Activated B cell treated with CpG ODN at 0.5 μM for 24 hours (primary cell): ENCODE measurements at regions not wholly inside any gene's neighbourhood (a gene's known extent, or its start where the extent isn't known, plus 50 kb on each side); places are given as distances from the start of the nearest gene placed in this dataset.

Source experiments
- ATAC-seq: fragments of 200-7000 bp; cut with Tn5 transposase; one replicate; pipeline ENCODE4 v1.10.0; 2021; ENCODE audit warnings: low read depth, mild to moderate bottlenecking, moderate library complexity
- CTCF ChIA-PET: fragments of 350-600 bp; sonication (Branson Sonifier 250); formaldehyde crosslinking; loops from one replicate; lab custom pipeline; 2021; ENCODE audit warnings: antibody characterized with exemption; lab: Charles Lee
- POLR2A ChIA-PET: fragments of 350-600 bp; sonication (Branson Sonifier 250); formaldehyde crosslinking; loops from one replicate; lab custom pipeline; 2021; ENCODE audit warnings: antibody characterized with exemption; lab: Charles Lee
- DNase-seq: peaks from one replicate; pipeline ENCODE4 v3.0.0; 2022
- H3K27ac Mint-ChIP-seq: one replicate; pipeline ENCODE4 v1.8.0; 2020; ENCODE audit warnings: mixed read lengths
- H3K27me3 Mint-ChIP-seq: one replicate; pipeline ENCODE4 v1.8.0; 2021; ENCODE audit warnings: mixed read lengths
- H3K36me3 Mint-ChIP-seq: one replicate; pipeline ENCODE4 v1.8.0; 2021; ENCODE audit warnings: low read depth, mixed read lengths
- H3K4me1 Mint-ChIP-seq: one replicate; pipeline ENCODE4 v1.8.0; 2021; ENCODE audit warnings: mixed read lengths
- H3K4me3 Mint-ChIP-seq: one replicate; pipeline ENCODE4 v1.8.0; 2020; ENCODE audit warnings: mild to moderate bottlenecking, mixed read lengths
- H3K9me3 Mint-ChIP-seq: one replicate; pipeline ENCODE4 v1.8.0; 2020; ENCODE audit warnings: mixed read lengths
- CTCF ChIP-seq: fragments of 200-600 bp; IDR thresholded peaks from one replicate; pipeline ENCODE4 v1.8.0; 2022; ENCODE audit warnings: antibody characterized with exemption, mild to moderate bottlenecking
- intact Hi-C: fragments of 100-400 bp; cut with micrococcal nuclease; formaldehyde crosslinking; loops from one replicate; pipeline ENCODE4 v1.15.1; 2024

GRCh38 chr3:177569875-177570657, 372.8 kb upstream of the TBL1XR1 start:
- Mint-ChIP-seq H3K4me1 (peaks cover 17% of the 10 kb centered on the region), H3K36me3 (no peaks in the 10 kb centered on the region), H3K27me3 (no peaks in the 10 kb centered on the region), H3K9me3 (no peaks in the 10 kb centered on the region), H3K4me3 (no peak overlapping the region), H3K27ac (no peak overlapping the region)
- intact Hi-C loops = no loop called here
- POLR2A ChIA-PET = no interaction called here
- CTCF ChIA-PET = no interaction called here
- no peak for TF ChIP-seq CTCF
- DNase-seq (no peak), ATAC-seq (no peak)

DNA sequence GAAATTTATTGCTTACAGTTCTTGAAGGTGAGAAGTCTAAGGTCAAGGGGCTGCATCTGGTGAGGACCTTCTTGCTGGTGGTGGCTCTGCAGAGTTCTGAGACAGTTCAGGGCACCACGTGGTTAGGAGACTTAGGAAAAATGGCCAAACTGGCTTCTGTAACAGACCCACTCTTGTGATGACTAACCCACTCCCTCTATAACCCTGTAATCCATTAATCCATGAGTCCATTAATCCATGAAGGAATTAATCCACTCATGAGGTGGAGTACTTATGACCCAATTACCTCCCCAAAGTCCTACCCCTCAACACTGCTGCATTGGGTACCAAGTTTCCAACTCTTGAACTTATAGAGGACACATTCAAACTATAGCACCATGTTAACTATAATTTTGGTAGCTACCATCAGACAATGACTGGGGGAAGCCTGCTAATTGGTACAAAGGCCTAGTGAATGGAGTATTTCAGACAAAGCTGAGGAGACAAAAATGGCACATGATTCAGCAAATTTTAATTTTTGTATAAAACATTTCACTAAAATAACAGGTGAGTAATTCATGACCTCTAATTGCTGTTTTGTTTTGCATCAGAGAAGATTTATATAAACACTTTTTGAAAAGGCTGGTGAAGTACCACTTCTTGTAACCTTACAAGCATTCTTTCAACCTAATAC, 374.1 kb upstream of the TBL1XR1 start:
- ATAC-seq (no peak), DNase-seq (no peak)
- intact Hi-C loops = no loop called here
- H3K4me1 Mint-ChIP-seq = peaks cover 17% of the 10 kb centered on the region
- H3K27ac Mint-ChIP-seq = no peak overlapping the region
- H3K9me3 Mint-ChIP-seq = no peaks in the 10 kb centered on the region
- no peaks in the 10 kb centered on the region for H3K36me3 Mint-ChIP-seq
- no peak for TF ChIP-seq CTCF
- H3K4me3 Mint-ChIP-seq = no peak overlapping the region
- H3K27me3 Mint-ChIP-seq = no peaks in the 10 kb centered on the region
- ChIA-PET CTCF (no interaction called here), POLR2A (no interaction called here)

- intact Hi-C loops = no loop called here
- Mint-ChIP-seq H3K4me3 (no peak overlapping the region), H3K4me1 (peaks cover 17% of the 10 kb centered on the region), H3K36me3 (no peaks in the 10 kb centered on the region), H3K9me3 (no peaks in the 10 kb centered on the region), H3K27me3 (no peaks in the 10 kb centered on the region), H3K27ac (no peak overlapping the region)
- DNase-seq (no peak), ATAC-seq (no peak)
- POLR2A ChIA-PET = no interaction called here
- CTCF ChIA-PET = no interaction called here
- no peak for TF ChIP-seq CTCF
These were observed 374.6 kb upstream of the TBL1XR1 start for GRCh38 chr3:177571944-177572315.

DNA sequence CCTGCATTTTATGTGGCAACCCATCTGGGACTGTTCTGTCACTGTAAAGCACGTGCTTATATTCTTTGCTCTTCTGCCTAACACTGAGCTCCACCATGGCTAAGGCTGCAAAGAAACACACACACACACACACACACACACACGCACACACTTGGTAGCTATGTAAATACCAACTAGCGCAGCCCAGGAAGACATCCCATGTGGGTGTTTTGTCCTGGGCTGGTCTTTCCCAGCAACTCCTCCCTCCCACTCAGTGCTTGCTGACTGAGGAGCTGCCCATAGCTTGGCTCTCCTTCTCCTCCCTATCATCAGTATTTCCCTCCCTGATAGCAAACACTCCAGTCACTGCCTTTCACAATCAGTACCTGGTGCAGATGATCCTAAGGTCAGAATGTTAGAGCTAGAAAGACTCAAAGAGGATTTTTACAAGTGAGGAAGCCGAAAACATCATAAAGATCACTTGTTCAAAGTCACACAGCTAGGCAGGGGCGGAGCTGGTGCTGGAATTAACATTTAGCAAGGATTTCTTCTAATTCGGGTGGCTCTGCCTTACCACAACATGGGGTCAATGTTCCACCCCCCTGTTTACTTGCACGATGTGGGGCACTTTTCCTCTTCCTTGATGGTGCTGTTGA, 377.1 kb upstream of the TBL1XR1 start:
- intact Hi-C loops = no loop called here
- Mint-ChIP-seq H3K4me1 (peaks cover 31% of the 10 kb centered on the region), H3K27ac (no peak overlapping the region), H3K4me3 (no peak overlapping the region), H3K36me3 (no peaks in the 10 kb centered on the region), H3K27me3 (no peaks in the 10 kb centered on the region), H3K9me3 (no peaks in the 10 kb centered on the region)
- ATAC-seq = no peak
- ChIA-PET POLR2A (no interaction called here), CTCF (no interaction called here)
- no peak for TF ChIP-seq CTCF
- DNase-seq = no peak

DNA sequence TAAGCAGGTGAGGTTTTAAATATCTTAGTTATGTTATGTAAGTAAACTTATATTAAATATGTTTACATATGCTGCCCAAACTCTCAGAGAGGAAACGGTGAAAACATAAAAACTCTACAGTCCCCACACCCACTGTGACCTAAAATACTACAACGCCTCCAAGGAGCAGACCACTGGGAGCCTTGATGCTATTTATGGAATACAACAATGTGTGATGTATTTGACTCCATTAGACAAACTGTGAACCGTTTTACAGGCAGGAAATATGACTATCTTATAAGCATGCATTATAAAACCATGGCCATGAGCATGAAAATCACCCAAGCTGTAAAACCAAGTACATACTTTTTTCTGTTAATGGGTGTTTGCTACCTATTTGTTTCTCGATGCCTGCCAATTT, 379.5 kb upstream of the TBL1XR1 start:
- intact Hi-C loops = no loop called here
- ChIA-PET CTCF (no interaction called here), POLR2A (no interaction called here)
- H3K27me3 Mint-ChIP-seq = no peaks in the 10 kb centered on the region
- H3K9me3 Mint-ChIP-seq = no peaks in the 10 kb centered on the region
- H3K4me3 Mint-ChIP-seq = no peak overlapping the region
- ATAC-seq = no peak
- no peak for DNase-seq
- H3K4me1 Mint-ChIP-seq = peaks cover 14% of the 10 kb centered on the region
- no peak for TF ChIP-seq CTCF
- H3K27ac Mint-ChIP-seq = no peak overlapping the region
- H3K36me3 Mint-ChIP-seq = no peaks in the 10 kb centered on the region
